GM21619 (cell line): ENCODE measurements at regions not wholly inside any gene's neighbourhood (a gene's known extent, or its start where the extent isn't known, plus 50 kb on each side); places are given as distances from the start of the nearest gene placed in this dataset.
"Not testable (repeated sequence)": the region's sequence is repeated elsewhere in the genome, so short reads cannot be mapped to it uniquely, and the experiment has no call there.

Source experiments
- ATAC-seq: cut with Tn5 transposase; IDR thresholded peaks from one replicate; pipeline ENCODE4 v1.9.1; 2021; ENCODE audit not compliant: unreplicated experiment

- no peak for ATAC-seq
These were observed 431.8 kb upstream of the NOX3 start for GRCh38 chr6:155887421-155887820.

DNA sequence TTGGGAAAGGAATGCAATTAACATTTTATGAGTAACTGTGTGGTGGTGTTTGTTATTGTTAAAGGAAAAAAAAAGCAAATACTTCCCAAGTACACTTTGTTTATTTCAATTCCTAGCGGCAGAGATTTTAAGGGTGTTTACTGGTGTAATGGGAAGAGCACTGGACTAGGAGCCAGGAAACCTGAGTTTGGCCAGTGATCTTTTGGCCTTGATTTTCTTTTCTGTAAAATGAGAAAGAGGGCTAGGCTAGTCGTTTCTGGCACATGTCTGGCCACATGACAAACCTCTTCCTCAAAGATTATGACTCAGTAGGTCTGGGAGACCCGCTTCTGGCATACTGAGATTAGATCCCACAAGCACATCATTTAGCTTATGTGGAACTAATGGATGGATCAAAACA lies 428.1 kb upstream of the NOX3 start:
- ATAC-seq = no peak

DNA sequence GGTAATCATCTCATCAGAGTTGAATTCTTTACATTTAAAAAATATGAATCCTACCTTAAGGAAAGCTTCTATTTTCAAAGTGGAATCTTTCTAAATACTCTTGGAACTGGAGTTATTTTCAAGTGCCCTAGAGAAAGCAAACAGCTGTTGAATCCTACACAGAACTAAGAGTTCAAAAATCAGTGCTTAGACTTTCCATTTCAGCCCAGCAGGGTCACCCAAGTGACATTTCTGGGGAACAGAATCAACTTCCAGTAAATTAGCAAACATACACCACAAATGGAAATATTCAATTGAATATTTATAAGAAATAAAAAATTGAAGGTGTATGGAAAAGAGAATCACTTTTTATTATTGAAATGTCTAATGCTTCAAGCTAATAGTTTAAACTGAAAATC lies 427.7 kb upstream of the NOX3 start:
- no peak for ATAC-seq

- peak; percentile 88 for ATAC-seq
These were observed 427.1 kb upstream of the NOX3 start for GRCh38 chr6:155882527-155883333.

GRCh38 chr6:155881826-155882526 lies 426.3 kb upstream of the NOX3 start:
- peak; percentile 38 for ATAC-seq

- no peak for ATAC-seq
These were observed 425.3 kb upstream of the NOX3 start for GRCh38 chr6:155880900-155881299.

GRCh38 chr6:155872961-155873360 lies 417.3 kb upstream of the NOX3 start:
- ATAC-seq = peak; percentile 68

DNA sequence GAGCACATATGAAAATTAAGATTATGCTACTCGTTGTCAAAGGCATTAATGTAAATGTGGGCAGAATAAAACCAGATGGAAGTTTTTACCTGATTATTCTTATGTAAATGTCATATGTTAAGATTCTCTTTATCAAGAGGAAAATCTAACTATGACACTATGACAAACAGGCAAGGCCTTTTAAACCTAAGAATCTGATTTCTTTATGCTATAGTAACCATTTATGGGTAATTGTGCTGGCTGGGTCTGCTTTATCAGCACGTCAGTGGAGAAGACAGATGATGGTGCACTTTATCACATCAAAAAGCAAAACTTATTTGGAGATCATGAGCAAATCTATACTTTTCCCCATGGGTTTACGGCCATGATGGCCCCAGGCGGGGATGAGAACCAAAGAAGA lies 412.0 kb upstream of the NOX3 start:
- no peak for ATAC-seq

- ATAC-seq = not testable (repeated sequence)
These were observed 411.2 kb upstream of the NOX3 start for GRCh38 chr6:155866676-155867390.

DNA sequence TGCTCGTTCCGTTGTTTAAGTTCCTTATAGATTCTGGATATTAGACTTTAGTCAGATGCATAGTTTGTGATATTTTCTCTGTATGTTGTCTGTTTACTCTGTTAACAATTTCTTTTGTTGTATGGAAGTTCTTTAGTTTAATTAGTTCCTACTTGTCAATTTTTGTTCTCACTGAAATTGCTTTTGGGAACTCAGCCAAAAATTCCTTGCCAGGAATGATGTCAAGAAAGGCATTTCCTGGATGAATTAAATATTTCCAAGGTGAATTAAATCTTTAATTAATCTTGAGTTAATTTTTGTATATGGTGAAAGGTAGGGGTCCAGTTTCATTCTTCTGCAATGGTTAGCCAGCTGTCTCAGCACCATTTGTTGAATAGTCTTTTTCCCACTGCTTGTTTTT lies 406.2 kb upstream of the NOX3 start:
- no peak for ATAC-seq

DNA sequence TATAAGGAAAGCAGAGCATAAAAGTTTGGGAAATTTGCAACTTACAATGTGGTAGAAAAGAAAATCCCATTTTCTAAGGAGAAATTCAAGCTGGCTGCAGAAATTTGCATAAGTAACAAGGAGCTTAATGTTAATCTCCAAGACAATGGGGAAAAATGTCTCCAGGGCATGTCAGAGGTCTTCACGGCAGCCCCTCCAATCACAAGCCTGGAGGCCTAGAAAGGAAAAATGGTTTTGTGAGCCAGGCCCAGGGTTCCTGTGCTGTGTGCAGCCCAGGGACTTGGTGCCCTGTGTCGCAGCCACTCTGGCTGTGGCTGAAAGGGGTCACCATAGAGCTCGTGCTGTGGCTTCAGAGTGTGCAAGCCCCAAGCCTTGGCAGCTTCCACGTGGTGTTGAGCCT lies 403.3 kb upstream of the NOX3 start:
- ATAC-seq = not testable (repeated sequence)

DNA sequence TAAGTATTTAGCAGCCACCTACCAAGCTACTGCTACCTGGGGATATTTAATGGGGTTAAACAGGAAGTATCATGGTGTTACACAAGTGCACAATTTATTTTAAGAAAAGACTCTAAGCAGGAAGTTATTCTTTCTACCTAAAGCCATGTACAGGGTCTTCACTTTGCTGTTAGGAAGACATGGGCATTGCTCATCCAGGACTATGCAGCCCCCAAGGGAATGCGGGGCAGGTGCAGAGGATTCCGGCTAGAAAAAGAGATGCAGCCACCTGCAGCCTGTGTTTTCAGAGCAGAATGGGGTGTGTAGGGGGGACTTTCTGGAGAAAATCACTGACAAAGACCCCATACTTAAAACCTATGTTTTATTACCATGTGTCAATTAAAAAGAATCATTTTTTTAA lies 399.1 kb upstream of the NOX3 start:
- ATAC-seq = no peak

DNA sequence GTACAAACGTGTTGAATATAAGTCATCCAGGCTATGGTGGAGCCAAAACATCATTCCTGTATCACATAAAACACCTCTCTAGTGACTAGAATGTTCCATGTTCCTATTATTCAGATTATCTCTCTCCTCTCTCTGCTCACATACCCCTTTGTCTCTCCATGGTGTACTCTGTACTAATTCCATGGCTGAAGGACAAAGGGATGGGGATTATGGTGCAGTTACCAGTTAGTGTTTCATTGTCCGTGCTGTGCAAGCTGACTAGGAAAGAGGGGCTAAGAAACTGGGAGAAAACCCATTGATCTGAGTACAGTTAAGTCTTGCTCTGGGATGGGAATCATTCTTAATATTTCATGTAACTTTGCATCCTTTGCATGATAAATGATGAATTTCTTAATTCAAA lies 397.4 kb upstream of the NOX3 start:
- no peak for ATAC-seq

DNA sequence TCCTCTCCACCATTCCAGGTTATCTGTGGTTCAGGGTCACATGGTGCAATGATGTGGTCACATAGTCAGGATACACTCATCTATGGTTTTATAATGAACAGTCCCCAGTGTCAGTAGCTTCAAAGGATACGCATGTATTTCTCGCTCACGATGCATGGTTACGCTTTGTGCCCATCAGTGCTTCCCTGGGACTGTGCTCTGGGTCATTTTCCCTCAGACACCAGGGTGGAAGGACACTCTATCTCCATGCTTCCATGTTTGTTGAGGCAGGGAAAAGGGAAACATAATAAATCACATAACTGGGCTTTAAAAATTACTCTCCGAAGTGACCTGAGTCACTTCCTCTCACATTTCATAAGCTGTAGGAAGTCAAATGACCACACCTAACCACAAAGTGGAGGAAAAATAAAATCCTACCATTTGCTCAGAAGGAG lies 394.8 kb upstream of the NOX3 start:
- no peak for ATAC-seq

- ATAC-seq = no peak
These were observed 392.1 kb upstream of the NOX3 start for GRCh38 chr6:155847711-155848110.

GRCh38 chr6:155837474-155837873 lies 381.8 kb upstream of the NOX3 start:
- ATAC-seq = no peak

DNA sequence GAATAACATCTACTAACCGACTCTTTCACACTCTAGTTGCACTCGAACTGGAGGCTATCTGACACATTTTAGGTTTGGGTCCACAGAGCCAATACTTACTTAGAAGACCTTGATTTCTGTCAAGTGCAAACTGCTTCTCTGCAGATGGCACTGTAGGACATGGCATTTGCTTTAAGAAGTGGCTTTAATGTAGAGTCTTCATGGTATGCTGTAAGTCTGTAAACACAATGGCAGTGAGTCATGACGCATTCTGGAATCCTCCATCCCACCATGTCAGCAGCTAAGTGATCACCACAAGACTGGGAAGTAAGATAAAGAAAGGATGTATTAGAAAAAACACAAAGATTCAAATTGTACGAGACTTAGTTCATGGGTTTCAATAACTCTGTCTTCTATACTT lies 377.0 kb upstream of the NOX3 start:
- ATAC-seq = no peak

DNA sequence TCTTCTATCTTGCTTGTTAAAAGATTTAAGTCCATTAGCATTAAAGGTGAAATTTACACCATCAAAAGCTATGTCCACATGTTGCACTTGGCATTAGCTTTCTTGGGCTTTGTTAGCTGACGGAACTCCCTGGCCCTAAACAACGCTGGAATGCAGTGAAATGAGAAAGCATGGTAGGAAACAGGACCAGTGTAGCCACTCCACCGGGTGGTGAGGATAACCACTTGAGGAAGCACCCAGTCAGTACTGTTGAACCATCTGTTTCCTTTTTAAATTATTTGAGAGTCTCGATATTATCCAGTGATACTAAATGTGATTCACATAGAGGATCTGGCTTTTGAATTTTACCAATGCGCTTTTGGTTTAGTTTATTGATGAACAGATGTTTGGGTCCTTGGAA lies 374.9 kb upstream of the NOX3 start:
- no peak for ATAC-seq

DNA sequence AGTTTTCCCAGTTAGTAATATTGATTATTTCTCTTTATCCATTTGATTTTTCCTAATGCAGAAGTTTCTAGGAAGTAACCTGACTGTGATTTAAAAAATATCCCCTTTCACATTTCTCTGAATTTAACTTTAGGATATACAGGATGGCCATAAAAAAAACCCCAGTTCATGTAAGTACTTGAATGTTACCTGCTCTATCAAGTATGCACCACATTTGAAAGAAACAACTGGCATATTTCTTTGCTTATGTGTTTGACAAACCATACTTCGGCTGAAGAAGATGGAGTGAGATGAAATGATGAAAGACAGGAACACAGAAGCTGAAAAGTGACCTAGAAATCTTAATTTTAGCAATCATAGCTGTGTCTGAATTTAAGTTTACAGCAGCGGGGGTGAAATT lies 374.0 kb upstream of the NOX3 start:
- ATAC-seq = no peak

- no peak for ATAC-seq
These were observed 373.4 kb upstream of the NOX3 start for GRCh38 chr6:155828989-155829388.

- ATAC-seq = no peak
These were observed 363.1 kb upstream of the NOX3 start for GRCh38 chr6:155818698-155819097.

- ATAC-seq = no peak
These were observed 357.9 kb upstream of the NOX3 start for GRCh38 chr6:155813548-155813947.
